GM21717 (cell line): ENCODE measurements at regions not wholly inside any gene's neighbourhood (a gene's known extent, or its start where the extent isn't known, plus 50 kb on each side); places are given as distances from the start of the nearest gene placed in this dataset.
"Not testable (repeated sequence)": the region's sequence is repeated elsewhere in the genome, so short reads cannot be mapped to it uniquely, and the experiment has no call there.

Experiments used
- ATAC-seq: cut with Tn5 transposase; IDR thresholded peaks from one replicate; pipeline ENCODE4 v1.9.1; 2021; ENCODE audit warnings: mild to moderate bottlenecking, moderate library complexity; ENCODE audit not compliant: unreplicated experiment

- no peak for ATAC-seq
Measured at GRCh38 chr2:149732730-149733290, 145.2 kb upstream of the MMADHC start.

- no peak for ATAC-seq
Measured at GRCh38 chr2:149732001-149732685, 144.6 kb upstream of the MMADHC start.

- ATAC-seq: no peak
Measured at GRCh38 chr2:149731079-149731478, 143.5 kb upstream of the MMADHC start.

GRCh38 chr2:149729586-149729985 lies 142.0 kb upstream of the MMADHC start:
- ATAC-seq: no peak

GRCh38 chr2:149727927-149728326 lies 140.4 kb upstream of the MMADHC start:
- ATAC-seq: no peak

GRCh38 chr2:149725234-149725633 lies 137.7 kb upstream of the MMADHC start:
- ATAC-seq: no peak

- ATAC-seq: no peak
Measured at GRCh38 chr2:149724091-149724490, 136.5 kb upstream of the MMADHC start.

GRCh38 chr2:149720615-149721014 lies 133.0 kb upstream of the MMADHC start:
- no peak for ATAC-seq

- ATAC-seq: no peak
Measured at GRCh38 chr2:149719695-149720094, 132.1 kb upstream of the MMADHC start.

GRCh38 chr2:149716687-149717086 lies 129.1 kb upstream of the MMADHC start:
- no peak for ATAC-seq

- ATAC-seq: no peak
Measured at GRCh38 chr2:149715894-149716293, 128.3 kb upstream of the MMADHC start.

- ATAC-seq: no peak
Measured at GRCh38 chr2:149715005-149715592, 127.5 kb upstream of the MMADHC start.

GRCh38 chr2:149709496-149710263 lies 122.1 kb upstream of the MMADHC start:
- ATAC-seq: no peak

GRCh38 chr2:149703281-149703680 lies 115.7 kb upstream of the MMADHC start:
- no peak for ATAC-seq

GRCh38 chr2:149702571-149702970 lies 115.0 kb upstream of the MMADHC start:
- ATAC-seq: no peak

- ATAC-seq: no peak
Measured at GRCh38 chr2:149701241-149701640, 113.7 kb upstream of the MMADHC start.

- no peak for ATAC-seq
Measured at GRCh38 chr2:149692961-149693396, 105.4 kb upstream of the MMADHC start.

- ATAC-seq: no peak
Measured at GRCh38 chr2:149690825-149691224, 103.2 kb upstream of the MMADHC start.

GRCh38 chr2:149687052-149687427 lies 99.5 kb upstream of the MMADHC start:
- ATAC-seq: no peak

GRCh38 chr2:149686136-149687051 lies 98.8 kb upstream of the MMADHC start:
- ATAC-seq: no peak

GRCh38 chr2:149685401-149685800 lies 97.8 kb upstream of the MMADHC start:
- ATAC-seq: not testable (repeated sequence)
